ENCODE measurements at regions not wholly inside any gene's neighbourhood (a gene's known extent, or its start where the extent isn't known, plus 50 kb on each side); places are given as distances from the start of the nearest gene placed in this dataset.
"Not testable (repeated sequence)": the region's sequence is repeated elsewhere in the genome, so short reads cannot be mapped to it uniquely, and the experiment has no call there.

GRCh38 chr7:113606325-113606724 is 312.5 kb downstream of the PPP1R3A start (continued):
- TF ChIP-seq SOX15 (CRISPR knock-in tag; IDR thresholded peaks at IDR 0.05) (no peak), SP1 (CRISPR knock-in tag; conservative IDR thresholded peaks at IDR 0.05) (no peak), TP53 (CRISPR knock-in tag; IDR thresholded peaks at IDR 0.05) (no peak), NR1H2 (CRISPR knock-in tag; IDR thresholded peaks at IDR 0.05) (no peak)

DNA sequence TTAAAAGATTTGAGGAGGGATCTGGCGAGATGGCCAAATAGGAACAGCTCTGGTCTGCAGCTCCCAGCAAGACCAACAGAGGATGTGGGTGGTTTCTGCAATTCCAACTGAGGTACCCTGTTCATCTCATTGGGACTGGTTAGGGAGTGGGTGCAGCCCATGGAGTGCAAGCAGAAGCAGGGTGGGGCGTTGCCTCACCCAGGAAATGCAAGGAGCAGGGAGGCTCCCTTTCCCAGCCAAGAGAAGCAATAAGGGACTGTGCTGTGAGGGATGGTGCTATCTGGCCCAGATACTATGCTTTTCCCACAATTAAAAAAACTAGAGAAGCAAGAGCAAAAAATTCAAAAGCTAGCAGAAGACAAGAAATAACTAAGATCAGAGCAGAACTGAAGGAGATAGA is 318.4 kb downstream of the PPP1R3A start:
- H3K36me3 Mint-ChIP-seq; DNase-seq (ENCODE audit: low spot score); H3K27me3 Mint-ChIP-seq (ENCODE audit: low read depth); H3K4me3 Mint-ChIP-seq; ATAC-seq; POLR2A ChIA-PET; H3K4me1 Mint-ChIP-seq; H3K27ac Mint-ChIP-seq; CTCF ChIA-PET: not testable (repeated sequence)
- peaks cover 17% of the 10 kb centered on the region for H3K9me3 Mint-ChIP-seq

GRCh38 chr7:113593455-113593854 is 325.4 kb downstream of the PPP1R3A start:
- H3K4me3 Mint-ChIP-seq; CTCF ChIA-PET; ATAC-seq; H3K36me3 Mint-ChIP-seq; H3K27me3 Mint-ChIP-seq (ENCODE audit: low read depth); H3K27ac Mint-ChIP-seq; H3K9me3 Mint-ChIP-seq; POLR2A ChIA-PET; H3K4me1 Mint-ChIP-seq: not testable (repeated sequence)
- DNase-seq (ENCODE audit: low spot score) = peak; percentile 21

DNA sequence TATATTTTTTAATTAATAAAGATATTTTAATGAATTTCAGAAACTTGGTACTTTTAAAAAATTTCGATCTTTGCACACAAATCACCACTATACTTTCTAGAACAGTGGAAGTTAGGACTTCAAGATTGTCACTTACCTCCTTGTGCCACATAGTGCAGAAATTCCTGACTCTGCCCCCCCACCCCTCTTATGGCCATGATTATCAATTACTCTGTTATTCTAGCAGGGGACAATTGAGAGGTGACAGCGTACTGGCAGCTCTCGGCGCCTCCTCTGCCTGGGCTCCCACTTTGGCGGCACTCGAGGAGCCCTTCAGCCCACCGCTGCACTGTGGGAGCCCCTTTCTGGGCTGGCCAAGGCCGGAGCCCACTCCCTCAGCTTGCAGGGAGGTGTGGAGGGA is 325.9 kb downstream of the PPP1R3A start:
- ATAC-seq; H3K4me1 Mint-ChIP-seq; H3K4me3 Mint-ChIP-seq; H3K36me3 Mint-ChIP-seq; H3K9me3 Mint-ChIP-seq; CTCF ChIA-PET; POLR2A ChIA-PET; H3K27ac Mint-ChIP-seq; DNase-seq (ENCODE audit: low spot score); H3K27me3 Mint-ChIP-seq (ENCODE audit: low read depth): not testable (repeated sequence)

DNA sequence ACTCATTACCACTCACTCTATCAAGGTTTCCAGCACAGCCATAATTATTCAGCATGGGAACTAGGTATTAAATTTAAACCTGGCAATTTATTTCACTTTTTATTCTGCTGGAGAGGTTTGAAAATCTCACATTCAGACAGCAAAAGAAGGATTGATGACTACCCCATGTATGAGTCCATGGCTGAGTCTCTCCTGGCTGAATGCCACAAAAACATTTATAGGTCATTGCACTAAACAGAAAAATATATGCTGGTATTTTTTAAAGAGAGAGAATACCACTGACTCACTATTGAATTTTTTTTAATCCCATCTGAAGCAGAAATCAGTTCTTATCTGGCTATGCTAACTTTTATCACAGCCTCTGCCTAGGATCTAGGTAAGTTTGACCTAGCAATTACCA is 336.3 kb downstream of the PPP1R3A start:
- H3K4me1 Mint-ChIP-seq = no peaks in the 10 kb centered on the region
- ATAC-seq = no peak
- CTCF ChIA-PET = no interaction called here
- TF ChIP-seq ZNF396 (CRISPR knock-in tag; IDR thresholded peaks at IDR 0.05; ENCODE audit: borderline replicate concordance) (no peak), JAZF1 (CRISPR knock-in tag; IDR thresholded peaks at IDR 0.05) (no peak), ZNF512 (CRISPR knock-in tag; IDR thresholded peaks at IDR 0.05; ENCODE audit: borderline replicate concordance) (no peak), E2F1 (CRISPR knock-in tag; IDR thresholded peaks at IDR 0.05) (no peak), TP53 (CRISPR knock-in tag; IDR thresholded peaks at IDR 0.05) (no peak), TEAD4 (CRISPR knock-in tag; IDR thresholded peaks at IDR 0.05) (no peak), HMGXB4 (CRISPR knock-in tag; IDR thresholded peaks at IDR 0.05) (no peak), RELA (CRISPR knock-in tag; IDR thresholded peaks at IDR 0.05; ENCODE audit: borderline replicate concordance) (no peak), NR3C1 (CRISPR knock-in tag; conservative IDR thresholded peaks at IDR 0.05; ENCODE audit: low read depth) (no peak), ZNF532 (CRISPR knock-in tag; IDR thresholded peaks at IDR 0.05; ENCODE audit: borderline replicate concordance) (no peak), ZBTB21 (CRISPR knock-in tag; IDR thresholded peaks at IDR 0.05; ENCODE audit: borderline replicate concordance) (no peak)
- TF ChIP-seq, protein P1, sequence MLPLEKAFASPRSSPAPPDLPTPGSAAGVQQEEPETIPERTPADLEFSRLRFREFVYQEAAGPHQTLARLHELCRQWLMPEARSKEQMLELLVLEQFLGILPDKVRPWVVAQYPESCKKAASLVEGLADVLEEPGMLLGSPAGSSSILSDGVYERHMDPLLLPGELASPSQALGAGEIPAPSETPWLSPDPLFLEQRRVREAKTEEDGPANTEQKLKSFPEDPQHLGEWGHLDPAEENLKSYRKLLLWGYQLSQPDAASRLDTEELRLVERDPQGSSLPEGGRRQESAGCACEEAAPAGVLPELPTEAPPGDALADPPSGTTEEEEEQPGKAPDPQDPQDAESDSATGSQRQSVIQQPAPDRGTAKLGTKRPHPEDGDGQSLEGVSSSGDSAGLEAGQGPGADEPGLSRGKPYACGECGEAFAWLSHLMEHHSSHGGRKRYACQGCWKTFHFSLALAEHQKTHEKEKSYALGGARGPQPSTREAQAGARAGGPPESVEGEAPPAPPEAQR (CRISPR knock-in tag; IDR thresholded peaks at IDR 0.05) = no peak
- TF ChIP-seq, protein P2, sequence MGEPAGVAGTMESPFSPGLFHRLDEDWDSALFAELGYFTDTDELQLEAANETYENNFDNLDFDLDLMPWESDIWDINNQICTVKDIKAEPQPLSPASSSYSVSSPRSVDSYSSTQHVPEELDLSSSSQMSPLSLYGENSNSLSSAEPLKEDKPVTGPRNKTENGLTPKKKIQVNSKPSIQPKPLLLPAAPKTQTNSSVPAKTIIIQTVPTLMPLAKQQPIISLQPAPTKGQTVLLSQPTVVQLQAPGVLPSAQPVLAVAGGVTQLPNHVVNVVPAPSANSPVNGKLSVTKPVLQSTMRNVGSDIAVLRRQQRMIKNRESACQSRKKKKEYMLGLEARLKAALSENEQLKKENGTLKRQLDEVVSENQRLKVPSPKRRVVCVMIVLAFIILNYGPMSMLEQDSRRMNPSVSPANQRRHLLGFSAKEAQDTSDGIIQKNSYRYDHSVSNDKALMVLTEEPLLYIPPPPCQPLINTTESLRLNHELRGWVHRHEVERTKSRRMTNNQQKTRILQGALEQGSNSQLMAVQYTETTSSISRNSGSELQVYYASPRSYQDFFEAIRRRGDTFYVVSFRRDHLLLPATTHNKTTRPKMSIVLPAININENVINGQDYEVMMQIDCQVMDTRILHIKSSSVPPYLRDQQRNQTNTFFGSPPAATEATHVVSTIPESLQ (CRISPR knock-in tag; IDR thresholded peaks at IDR 0.05) = no peak

More for the DNA sequence above, 336.3 kb downstream of the PPP1R3A start:
- POLR2A ChIA-PET = no interaction called here
- Mint-ChIP-seq H3K36me3 (no peaks in the 10 kb centered on the region), H3K4me3 (no peak overlapping the region), H3K27me3 (ENCODE audit: low read depth) (no peaks in the 10 kb centered on the region), H3K9me3 (no peaks in the 10 kb centered on the region), H3K27ac (no peak overlapping the region)
- no peak for DNase-seq (ENCODE audit: low spot score)

Data from WTC11 (cell line).